IPS-15b (cell line): ENCODE measurements at regions not wholly inside any gene's neighbourhood (a gene's known extent, or its start where the extent isn't known, plus 50 kb on each side); places are given as distances from the start of the nearest gene placed in this dataset.
"Not testable (repeated sequence)": the region's sequence is repeated elsewhere in the genome, so short reads cannot be mapped to it uniquely, and the experiment has no call there.

Experiments
- H3K27me3 ChIP-seq: one replicate; pipeline ENCODE4 v1.6.1; 2013; ENCODE audit warnings: low read length; ENCODE audit not compliant: control insufficient read depth, insufficient read depth
- H3K36me3 ChIP-seq: one replicate; pipeline ENCODE4 v1.6.1; 2013; ENCODE audit warnings: low read length; ENCODE audit not compliant: control insufficient read depth, insufficient read depth
- H3K4me1 ChIP-seq: one replicate; pipeline ENCODE4 v1.6.1; 2013; ENCODE audit warnings: mild to moderate bottlenecking, low read length; ENCODE audit not compliant: control insufficient read depth, insufficient read depth
- H3K4me3 ChIP-seq: one replicate; pipeline ENCODE4 v1.5.1; 2013; ENCODE audit warnings: low read depth, low read length
- H3K9ac ChIP-seq: one replicate; pipeline ENCODE4 v1.6.1; 2013; ENCODE audit warnings: low read depth, mild to moderate bottlenecking, low read length
- H3K9me3 ChIP-seq: one replicate; pipeline ENCODE4 v1.6.1; 2013; ENCODE audit warnings: mild to moderate bottlenecking, low read length; ENCODE audit not compliant: control insufficient read depth, insufficient read depth

DNA sequence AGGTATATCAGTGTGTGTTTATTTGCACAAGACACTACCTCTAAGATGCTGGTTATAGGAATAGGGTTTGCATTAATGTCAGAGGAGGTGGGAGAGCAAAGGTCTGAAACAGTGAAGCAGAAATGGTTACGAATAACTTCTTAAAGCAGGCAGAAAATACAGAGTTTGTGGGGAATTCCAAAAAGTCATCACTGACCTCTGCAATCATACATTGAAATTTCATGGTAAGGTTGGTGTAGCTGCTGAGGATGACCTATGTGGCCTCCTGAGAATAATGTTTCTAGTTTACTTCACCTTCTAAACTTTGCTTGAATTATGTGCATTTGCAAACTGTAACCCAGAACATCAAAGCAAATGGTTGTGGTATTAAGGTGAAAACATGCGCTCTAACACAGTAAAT lies 280.1 kb downstream of the PCDH20 start:
- Histone ChIP-seq H3K4me3 (no peak overlapping the region), H3K4me1 (no peaks in the 10 kb centered on the region), H3K9ac (no peak overlapping the region), H3K36me3 (no peaks in the 10 kb centered on the region), H3K27me3 (no peaks in the 10 kb centered on the region), H3K9me3 (no peaks in the 10 kb centered on the region)

DNA sequence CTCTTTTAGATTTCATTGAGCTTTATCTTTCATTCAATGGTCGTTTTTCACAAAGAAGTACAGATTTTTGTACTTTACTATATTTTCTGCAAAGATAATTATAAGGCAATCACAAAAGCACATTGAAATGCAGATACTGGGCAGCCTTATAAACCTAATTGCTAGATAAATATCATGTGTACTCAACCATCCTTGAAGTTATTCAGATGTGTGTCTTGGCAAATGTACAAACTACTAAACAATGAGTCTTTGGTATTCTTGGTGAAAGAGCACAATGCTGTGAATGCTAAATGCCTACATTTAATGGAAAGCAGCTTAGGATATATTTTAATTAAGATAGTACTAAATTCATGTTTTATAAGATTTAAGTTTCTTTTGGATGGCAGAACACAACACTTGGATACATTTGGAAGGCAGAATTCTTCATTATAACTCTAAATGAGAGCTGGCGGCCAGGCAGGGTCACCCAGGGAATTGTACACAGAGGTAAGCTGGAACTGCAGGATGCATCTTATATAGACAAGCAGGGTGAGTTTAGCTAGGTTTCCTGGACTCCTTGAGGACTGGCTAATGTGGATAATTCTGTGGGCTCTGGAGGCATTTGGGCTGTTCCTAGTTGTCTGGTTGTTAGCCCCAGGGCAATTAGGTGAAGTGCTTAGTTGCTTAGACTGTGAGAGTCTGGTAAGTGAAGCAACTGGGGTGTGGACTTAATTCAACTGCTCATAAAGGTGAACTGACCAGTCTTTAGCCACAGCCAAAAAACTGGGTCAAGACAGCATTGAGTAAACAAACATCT lies 286.6 kb downstream of the PCDH20 start:
- Histone ChIP-seq H3K4me3 (no peak overlapping the region), H3K9ac (no peak overlapping the region), H3K4me1 (no peaks in the 10 kb centered on the region), H3K27me3 (no peaks in the 10 kb centered on the region), H3K9me3 (no peaks in the 10 kb centered on the region), H3K36me3 (no peaks in the 10 kb centered on the region)

- Histone ChIP-seq H3K4me3 (no peak overlapping the region), H3K9ac (no peak overlapping the region), H3K36me3 (no peaks in the 10 kb centered on the region), H3K9me3 (no peaks in the 10 kb centered on the region), H3K4me1 (no peaks in the 10 kb centered on the region), H3K27me3 (no peaks in the 10 kb centered on the region)
Measured at GRCh38 chr13:61123538-61124289, 291.9 kb downstream of the PCDH20 start.

DNA sequence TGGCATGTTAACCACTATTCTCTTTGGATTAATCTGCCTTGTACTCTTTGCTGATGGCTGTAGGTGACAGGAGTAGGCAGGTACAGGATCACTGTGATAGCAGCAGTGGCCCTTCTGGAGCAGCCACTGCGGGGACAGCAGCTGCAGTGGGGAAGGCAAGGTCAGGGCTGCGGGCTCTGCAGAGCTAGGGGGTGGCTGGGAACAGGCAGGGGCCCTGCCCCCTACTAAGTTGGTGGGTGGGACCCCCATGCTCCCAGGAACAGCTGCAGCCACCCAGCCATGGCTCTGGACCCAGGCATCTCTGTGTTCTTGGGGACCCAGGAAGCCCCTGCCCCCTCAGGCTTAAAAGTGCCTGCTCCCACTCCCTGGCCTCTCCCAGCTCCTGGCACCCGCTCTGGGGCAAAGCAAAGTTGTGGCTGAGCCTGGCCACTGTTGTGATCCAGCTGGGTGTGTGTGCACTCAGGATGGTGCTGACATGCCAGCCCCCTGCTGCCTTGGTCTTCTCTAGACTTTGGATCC lies 302.4 kb downstream of the PCDH20 start:
- no peaks in the 10 kb centered on the region for H3K36me3 ChIP-seq
- no peak overlapping the region for H3K9ac ChIP-seq
- no peaks in the 10 kb centered on the region for H3K4me1 ChIP-seq
- H3K9me3 ChIP-seq = no peaks in the 10 kb centered on the region
- no peak overlapping the region for H3K4me3 ChIP-seq
- no peaks in the 10 kb centered on the region for H3K27me3 ChIP-seq

DNA sequence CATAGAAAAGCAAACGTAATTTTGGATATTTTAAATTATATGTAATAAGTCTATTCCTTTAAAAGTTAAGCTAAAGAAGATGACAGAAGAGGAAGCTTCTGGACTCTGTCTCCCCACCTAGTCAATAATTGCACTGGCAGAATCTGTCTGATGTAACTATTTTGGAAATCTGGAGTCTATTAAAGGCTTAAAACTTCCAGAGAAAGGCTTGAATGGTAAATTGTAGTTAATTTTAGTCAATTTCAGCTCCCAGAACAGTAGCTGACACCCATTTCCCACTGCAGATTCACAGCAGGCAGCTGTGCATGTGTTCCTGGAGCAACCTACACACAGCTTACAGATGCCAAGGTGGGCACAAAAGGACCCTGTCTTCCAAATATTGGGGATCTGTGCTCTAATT lies 304.1 kb downstream of the PCDH20 start:
- H3K4me3 ChIP-seq = no peak overlapping the region
- no peak overlapping the region for H3K9ac ChIP-seq
- H3K36me3 ChIP-seq = no peaks in the 10 kb centered on the region
- no peaks in the 10 kb centered on the region for H3K4me1 ChIP-seq
- H3K9me3 ChIP-seq = no peaks in the 10 kb centered on the region
- no peaks in the 10 kb centered on the region for H3K27me3 ChIP-seq

DNA sequence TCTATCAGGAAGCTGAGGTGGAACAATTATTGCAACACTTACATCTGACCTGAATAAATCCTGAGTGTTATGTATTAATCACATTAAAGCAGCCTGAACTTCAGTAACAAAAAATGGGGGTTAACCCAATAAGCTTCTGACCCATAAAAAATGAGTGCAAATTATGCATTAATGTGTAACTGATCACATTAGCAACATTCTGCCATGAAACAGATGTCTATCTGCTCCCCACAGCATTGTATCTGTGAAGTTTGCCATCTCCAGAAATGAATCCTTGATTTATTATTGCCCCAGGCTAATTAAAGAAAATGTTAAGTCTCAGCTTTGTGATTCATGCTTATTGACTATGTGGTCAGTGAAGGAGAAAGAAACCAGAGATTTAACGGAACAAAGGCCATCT lies 304.9 kb downstream of the PCDH20 start:
- Histone ChIP-seq H3K9me3 (no peaks in the 10 kb centered on the region), H3K36me3 (no peaks in the 10 kb centered on the region), H3K4me1 (no peaks in the 10 kb centered on the region), H3K4me3 (no peak overlapping the region), H3K9ac (no peak overlapping the region), H3K27me3 (no peaks in the 10 kb centered on the region)

DNA sequence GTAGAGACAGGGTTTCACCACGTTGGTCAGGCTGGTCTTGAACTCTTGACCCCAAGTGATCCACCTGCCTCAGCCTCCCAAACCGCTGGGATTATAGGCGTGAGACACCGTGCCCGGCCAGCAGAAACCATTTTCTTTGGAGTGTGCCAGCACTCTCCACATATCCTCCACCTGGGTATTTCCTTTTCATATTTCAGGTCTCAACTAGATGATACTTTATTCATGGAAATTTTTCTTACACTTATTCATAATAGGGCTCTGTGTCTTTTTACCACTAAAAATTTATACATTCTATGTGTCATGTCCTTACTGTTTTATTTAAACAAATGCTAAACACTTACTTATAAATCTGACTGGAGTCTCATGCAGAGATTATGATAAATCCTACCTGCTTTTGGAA lies 305.9 kb downstream of the PCDH20 start:
- no peak overlapping the region for H3K4me3 ChIP-seq
- no peaks in the 10 kb centered on the region for H3K27me3 ChIP-seq
- no peaks in the 10 kb centered on the region for H3K4me1 ChIP-seq
- no peaks in the 10 kb centered on the region for H3K9me3 ChIP-seq
- H3K36me3 ChIP-seq = no peaks in the 10 kb centered on the region
- H3K9ac ChIP-seq = no peak overlapping the region

DNA sequence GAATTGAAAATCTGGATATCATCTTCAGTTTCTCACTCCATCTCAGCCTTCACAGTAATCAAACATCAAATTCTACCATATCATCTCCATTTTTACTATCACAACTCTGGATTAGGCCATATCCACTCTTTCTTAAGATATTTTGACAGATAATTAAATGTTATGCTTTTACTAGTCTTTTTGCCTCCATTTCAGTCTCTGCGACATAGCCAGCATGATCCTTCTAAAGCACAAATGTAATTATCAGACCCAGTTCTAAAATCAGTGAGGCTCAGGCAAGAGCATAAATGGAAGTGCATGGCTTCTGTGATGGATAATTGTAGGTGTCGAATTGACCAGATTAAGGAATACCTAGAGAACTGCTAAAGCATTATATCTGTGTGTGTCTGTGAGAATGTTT lies 307.7 kb downstream of the PCDH20 start:
- H3K9me3 ChIP-seq = no peaks in the 10 kb centered on the region
- H3K36me3 ChIP-seq = no peaks in the 10 kb centered on the region
- no peaks in the 10 kb centered on the region for H3K4me1 ChIP-seq
- no peak overlapping the region for H3K9ac ChIP-seq
- H3K27me3 ChIP-seq = no peaks in the 10 kb centered on the region
- H3K4me3 ChIP-seq = no peak overlapping the region

GRCh38 chr13:61095885-61096284 lies 319.8 kb downstream of the PCDH20 start:
- Histone ChIP-seq H3K4me3 (no peak overlapping the region), H3K9me3 (no peaks in the 10 kb centered on the region)

GRCh38 chr13:61094865-61095264 lies 320.8 kb downstream of the PCDH20 start:
- Histone ChIP-seq H3K9ac (no peak overlapping the region), H3K36me3 (no peaks in the 10 kb centered on the region), H3K4me1 (peaks cover 10% of the 10 kb centered on the region), H3K4me3 (no peak overlapping the region), H3K27me3 (no peaks in the 10 kb centered on the region), H3K9me3 (no peaks in the 10 kb centered on the region)

More at GRCh38 chr13:61095885-61096284, 319.8 kb downstream of the PCDH20 start:
- Histone ChIP-seq H3K4me1 (peaks cover 10% of the 10 kb centered on the region), H3K36me3 (no peaks in the 10 kb centered on the region), H3K9ac (no peak overlapping the region), H3K27me3 (no peaks in the 10 kb centered on the region)

- not testable (repeated sequence) for H3K9me3 ChIP-seq, H3K4me1 ChIP-seq, H3K4me3 ChIP-seq, H3K9ac ChIP-seq, H3K36me3 ChIP-seq, H3K27me3 ChIP-seq
Measured at GRCh38 chr13:61089894-61090293, 325.8 kb downstream of the PCDH20 start.

DNA sequence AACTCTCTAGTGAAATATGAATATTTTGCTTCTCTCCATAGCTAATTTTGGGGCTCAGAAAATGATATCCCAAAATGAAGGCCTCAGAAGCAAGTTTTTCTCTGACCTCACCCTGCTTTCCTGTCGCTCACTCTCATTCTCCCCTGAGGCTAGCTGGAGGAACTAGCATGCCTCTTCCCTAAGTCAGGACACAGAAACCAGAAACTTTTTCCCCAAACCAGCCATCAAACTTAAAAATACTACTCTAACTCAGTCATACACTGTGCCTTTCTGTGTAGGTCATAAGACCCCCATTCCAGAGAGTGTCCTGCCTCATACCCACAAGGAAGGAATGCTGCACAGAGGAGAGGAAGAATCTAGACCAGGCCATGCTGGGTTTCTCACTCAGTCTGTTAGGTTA lies 329.6 kb downstream of the PCDH20 start:
- no peaks in the 10 kb centered on the region for H3K9me3 ChIP-seq
- no peaks in the 10 kb centered on the region for H3K36me3 ChIP-seq
- H3K27me3 ChIP-seq = no peaks in the 10 kb centered on the region
- H3K9ac ChIP-seq = no peak overlapping the region
- H3K4me3 ChIP-seq = no peak overlapping the region
- no peaks in the 10 kb centered on the region for H3K4me1 ChIP-seq
